HG03064 (cell line): ENCODE measurements at regions not wholly inside any gene's neighbourhood (a gene's known extent, or its start where the extent isn't known, plus 50 kb on each side); places are given as distances from the start of the nearest gene placed in this dataset.

Experiments
- ATAC-seq: cut with Tn5 transposase; IDR thresholded peaks from one replicate; pipeline ENCODE4 v1.9.1; 2021; ENCODE audit warnings: low read depth; ENCODE audit not compliant: unreplicated experiment

DNA sequence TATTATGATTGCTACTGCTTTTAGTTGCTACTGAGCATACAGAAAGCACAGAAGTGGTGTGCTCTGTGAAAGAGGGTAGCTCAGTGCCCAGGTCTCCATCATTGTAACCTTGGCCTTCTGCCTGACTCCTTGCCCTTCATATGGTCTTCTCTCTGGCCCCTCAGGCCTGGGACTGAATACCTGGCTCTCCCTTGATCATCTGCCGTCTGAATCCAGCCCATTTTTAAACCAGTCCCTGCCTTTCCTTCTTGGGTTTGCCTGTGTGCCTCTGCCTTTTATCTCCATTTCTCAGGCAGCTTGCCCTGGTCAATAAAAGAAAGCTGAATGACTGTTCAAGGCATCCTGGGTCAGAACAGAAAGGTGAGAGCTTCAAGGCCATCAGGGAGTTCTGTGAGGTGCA is 109.1 kb upstream of the ZNF438 start:
- no peak for ATAC-seq

DNA sequence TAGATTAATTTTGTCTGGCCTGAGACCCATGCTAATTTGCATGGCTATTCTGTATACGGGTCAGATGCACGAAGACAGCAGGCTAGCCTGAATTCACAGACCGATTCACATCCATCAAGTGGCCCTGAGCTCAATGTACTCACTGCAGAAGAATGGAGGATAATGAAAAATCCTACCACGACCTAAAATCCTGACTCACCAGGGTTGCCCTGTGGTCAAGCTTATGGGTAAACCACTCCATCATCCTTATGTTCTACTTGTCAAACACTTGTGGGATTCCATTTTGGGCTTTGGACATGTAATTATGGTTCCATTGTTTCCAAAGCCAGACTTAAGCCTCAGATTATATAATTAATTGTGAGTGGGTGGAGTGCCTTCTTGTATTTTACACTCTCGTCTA is 110.4 kb upstream of the ZNF438 start:
- ATAC-seq: no peak

DNA sequence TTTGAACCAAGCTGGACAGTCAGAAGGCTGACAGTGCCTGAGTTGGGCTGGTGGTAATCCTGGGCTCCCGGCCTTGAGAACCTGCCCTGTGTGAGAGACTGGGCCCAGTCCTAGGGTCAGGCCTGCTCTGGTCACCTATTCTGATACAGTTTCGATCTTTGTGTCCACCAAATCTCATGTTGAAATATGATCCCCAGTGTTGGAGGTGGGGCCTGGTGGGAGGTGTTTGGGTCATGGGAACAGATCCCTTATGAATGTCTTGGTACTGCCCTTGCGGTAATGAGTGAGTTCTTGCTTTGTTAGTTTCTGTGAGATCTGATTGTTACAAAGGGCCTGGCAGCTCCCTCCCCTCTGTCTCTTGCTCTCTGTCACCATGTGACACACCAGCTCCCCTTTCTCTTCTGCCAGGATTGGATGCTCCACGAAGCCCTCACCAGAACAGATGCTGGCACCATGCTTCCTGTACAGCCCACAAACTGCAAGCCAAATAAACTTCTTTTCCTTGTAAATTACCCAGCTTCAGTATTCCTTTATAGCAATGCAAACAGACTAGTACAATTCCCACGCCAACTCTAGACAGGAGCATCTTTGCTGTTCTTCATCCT is 111.8 kb upstream of the ZNF438 start:
- ATAC-seq: no peak

DNA sequence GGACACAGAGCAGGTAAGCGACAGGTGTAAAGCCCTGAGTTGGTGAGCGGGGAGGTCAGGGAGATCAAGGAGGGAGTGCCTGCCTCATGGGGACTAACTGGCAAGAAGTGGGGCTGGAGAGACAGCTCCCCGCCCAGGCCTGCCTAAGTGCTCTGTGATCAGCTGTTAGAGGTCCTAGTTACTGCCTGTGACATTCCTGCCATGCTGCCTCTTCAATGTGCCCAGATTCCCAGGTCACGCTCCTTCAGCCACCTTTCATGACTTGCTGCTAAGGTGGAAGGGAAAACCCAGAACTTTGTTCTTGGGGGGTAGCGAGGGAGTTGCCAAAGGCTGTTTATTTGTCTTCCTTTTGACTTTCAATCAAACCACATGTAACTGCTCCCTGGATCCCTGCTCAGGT is 114.3 kb upstream of the ZNF438 start:
- ATAC-seq: no peak

DNA sequence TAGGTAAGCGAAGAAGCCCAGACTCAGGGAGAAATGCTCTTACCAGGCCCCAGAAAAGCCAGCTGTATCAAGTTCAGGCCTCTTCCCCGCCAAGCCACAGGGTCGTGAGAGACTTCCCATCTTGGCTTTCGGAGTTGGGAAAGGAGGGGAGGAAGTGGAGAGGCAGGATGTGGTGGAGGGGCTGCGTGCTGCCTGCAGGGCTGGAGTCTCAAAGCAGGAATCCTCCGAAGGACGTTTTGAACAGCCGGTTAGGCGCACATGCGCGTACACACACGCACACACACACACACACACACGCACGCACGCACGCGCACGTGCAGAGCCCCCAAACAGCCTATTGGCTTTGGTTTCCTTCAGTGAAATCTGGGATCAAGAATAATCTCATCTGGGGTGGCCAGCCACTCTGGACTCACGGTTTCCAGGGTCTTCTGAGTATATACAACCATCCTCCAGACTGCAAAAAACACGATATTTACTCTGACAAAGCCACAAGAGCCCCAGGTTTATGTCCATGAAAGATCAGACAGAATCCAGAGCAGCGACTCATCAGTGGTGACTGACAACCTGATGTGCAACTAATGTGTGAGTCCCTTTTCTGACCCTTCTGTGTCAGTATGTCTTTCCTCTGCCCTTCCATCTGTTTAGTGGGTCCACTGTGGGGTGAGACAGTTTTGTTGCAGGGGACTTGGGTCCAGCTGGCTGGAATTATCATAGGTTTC is 115.0 kb upstream of the ZNF438 start:
- no peak for ATAC-seq

DNA sequence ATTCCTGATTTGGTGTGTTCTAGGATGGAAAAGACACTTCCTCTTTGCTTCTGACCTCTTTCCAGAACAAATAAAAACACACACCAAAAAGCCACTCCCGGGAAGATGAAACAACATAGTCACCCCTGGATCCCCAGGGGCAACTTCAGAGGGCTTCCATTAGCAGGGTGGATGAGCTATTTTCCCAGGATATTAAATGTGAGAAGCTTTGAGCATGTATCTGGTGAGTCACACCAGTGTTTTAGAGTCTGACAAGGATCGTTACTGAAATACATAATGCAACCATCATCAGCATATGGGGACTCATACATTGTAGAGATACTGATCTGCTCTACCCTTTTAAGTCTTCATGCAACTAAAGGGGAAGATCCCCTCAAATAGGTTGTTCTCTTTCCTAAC is 115.5 kb upstream of the ZNF438 start:
- ATAC-seq: no peak

DNA sequence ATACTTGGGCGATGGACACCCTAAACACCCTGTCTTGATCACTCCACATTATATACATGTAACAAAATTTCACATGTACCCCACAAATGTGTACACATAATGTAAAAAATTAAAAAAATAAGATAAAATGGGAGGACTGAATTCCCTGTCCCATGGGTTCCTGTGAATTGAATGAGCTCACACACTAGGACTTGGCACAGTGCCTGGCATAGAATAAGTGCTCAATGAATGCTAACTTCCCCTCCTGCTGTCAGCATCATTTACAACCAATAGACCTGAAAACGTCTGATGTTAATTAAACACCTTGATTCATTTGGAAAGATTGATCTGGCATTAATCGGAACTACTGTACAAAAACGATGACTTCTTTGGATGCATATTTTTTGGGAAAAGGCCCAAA is 117.3 kb upstream of the ZNF438 start:
- no peak for ATAC-seq

DNA sequence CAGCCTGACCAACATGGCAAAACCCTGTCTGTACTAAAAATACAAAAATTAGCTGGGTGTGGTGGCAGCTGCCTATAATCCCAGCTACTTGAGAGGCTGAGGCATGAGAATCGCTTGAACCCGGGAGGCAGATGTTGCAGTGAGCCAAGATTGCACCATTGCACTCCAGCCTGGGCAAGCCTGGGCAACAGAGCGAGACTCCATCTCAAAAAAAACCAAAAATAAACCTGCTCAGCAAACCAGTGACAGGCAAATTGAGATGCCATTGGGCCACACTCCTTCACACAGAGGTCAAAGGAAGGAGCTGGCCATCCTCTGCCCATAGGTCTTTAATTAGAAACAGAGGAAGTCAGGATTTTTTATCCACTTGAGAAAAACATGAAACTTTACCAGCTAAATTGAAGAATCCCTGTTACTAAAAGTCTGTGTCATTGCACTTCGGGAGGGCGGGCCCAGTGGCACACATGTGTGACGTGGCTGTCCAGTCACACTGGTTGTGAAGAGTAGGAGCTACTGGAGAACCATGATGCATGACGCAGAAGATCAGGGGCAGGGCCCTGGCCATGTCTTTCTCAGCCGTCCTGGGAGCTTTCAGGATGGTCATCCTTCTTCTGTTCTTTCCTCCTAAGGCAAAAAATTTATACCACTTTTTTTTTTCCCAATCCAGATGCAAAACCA is 118.3 kb upstream of the ZNF438 start:
- ATAC-seq: no peak

DNA sequence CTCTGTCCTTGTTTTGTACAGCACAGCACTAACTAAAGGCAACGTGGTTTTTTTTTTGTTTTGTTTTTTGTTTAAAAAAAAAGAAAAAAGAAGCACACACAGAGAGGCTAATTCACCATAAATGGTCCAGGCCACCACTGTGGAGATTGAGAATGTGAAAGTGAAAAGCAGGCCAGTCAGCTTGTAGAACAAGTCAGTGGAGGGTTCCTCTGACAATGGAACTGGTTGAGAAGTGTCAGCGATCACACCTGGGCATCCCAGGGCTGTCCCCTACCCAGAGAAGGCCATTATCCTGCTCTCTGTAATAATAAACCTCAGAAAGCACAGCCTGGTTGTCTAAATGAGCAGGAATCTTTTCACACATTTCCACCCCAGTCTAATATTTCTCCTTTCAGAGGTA is 119.6 kb upstream of the ZNF438 start:
- ATAC-seq: no peak

DNA sequence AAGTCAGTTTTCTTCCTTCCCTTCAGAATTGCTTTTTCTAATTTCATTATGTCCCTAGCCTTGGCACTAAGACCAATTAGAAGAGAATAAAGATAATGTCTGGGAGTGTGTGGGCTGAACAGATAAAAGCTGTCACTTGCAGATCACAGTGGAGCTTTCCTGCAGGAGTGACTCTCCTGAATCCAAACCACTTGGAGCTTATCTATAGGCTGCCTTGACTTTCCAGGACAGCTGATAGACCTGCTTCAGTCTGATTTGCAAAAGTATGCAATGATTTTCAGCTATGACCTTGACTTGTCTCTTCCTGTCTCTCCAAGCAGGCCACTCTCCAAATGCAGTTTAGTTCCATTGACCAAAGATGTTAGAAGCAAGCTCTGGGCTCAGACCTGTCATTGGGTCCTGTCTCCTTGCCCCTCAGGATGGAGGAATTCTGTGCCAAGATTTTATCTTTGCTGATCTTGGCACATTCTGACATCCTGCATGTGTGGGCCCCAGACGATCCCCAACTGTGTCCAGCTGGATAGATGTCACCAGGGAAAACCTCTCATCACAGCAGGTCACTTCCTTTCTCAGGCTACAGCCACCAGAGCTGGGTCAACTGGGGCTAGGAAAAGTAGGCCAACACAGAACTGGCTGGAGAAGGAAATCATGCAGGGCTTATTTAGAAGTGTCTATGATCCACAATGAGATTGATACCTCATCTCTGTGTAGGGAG is 120.9 kb upstream of the ZNF438 start:
- no peak for ATAC-seq

DNA sequence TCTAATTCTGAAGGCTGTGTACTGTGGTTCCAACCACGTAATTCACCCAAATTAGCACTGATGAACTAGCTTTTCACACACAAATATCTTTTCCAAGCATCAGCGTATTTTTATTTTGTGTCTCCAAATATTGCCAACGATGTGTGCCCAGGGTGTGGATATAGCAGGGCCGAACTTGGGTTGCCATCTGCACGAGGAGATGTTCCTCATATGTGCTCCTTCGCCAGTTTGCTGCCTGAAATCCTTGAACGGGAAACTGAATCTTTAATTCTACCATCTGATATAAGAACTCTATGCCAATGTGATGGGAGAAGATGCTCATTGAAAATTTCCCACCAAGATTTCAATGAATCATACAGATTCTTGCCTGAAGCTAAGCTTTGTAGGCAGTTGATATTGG is 121.5 kb upstream of the ZNF438 start:
- no peak for ATAC-seq

DNA sequence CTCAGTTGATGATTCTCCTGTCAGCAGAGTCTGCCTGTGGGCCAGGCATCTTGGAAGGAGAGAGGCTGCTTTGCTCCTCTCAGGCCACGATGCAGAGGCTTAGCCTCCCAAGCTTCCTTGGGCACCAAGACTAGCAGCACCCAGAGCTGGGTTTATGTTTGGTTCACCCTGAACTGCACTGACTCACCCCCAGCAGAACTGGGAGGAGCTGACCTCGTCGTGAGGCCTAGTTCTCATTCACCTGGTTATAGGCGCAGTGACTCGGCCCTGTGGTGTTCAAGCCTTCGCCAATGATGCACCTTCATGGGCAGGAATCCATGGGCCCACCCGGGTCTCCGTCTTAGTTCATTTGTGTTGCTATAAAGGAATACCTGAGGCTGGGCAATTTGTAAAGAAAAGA is 122.0 kb upstream of the ZNF438 start:
- no peak for ATAC-seq

DNA sequence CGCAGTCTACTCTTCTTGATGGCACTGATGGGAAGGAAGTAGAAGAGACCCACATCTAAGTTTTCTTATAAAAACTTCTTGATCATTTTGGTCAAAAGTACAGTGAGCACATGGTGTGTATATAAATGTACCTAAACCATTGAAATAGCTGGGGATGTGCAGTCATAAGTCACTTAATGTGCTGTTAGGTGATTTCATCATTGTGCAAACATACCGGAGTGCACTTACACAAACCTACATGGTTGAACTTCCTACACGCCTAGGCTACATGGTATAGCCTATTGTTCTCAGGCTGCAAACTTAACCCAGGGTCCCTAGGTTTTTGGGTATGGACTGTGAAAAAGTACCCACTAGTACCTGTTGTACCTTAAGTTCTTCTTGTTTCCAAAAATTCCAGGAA is 123.3 kb upstream of the ZNF438 start:
- no peak for ATAC-seq

DNA sequence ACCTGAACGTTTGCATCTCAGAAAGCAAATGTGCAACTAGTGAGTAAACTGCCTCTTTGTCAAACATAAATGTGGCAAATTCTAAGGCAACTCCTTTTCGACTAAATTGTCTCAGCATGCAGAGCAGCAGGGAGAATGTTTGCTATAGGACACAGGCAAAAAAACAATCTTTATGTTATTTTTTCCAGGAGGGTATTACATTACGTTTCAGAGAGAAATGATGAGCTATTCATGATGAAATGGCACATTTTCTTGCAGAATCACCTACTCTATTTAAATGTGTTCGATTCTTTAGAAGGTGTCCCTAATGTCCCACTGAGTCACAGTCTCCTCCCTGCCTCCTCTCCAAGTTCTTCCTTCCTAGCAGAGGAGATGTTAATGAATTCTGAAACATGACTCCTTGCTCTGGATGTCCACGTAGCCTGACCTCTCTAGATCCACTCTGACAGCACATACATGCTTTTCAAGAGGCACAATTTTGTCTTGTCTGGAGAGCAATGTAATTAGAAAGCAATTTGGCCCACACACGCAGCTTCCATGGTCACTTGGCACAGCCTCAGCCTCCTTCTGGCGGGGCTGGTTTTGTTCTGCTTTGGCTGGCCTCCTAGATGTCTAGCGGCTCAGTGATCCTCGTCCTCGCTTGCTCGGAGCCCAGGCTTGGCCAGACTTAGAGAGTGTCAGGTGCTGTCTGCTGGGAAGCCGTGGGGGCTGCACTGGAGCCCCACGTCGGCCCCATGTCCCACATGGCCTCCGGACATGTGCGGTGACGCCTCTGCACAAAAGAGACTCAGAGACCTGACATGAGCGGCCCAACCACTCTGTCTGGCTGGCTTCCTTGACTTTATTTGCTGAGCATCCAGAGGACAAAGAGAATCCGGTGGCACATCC is 125.7 kb upstream of the ZNF438 start:
- no peak for ATAC-seq

DNA sequence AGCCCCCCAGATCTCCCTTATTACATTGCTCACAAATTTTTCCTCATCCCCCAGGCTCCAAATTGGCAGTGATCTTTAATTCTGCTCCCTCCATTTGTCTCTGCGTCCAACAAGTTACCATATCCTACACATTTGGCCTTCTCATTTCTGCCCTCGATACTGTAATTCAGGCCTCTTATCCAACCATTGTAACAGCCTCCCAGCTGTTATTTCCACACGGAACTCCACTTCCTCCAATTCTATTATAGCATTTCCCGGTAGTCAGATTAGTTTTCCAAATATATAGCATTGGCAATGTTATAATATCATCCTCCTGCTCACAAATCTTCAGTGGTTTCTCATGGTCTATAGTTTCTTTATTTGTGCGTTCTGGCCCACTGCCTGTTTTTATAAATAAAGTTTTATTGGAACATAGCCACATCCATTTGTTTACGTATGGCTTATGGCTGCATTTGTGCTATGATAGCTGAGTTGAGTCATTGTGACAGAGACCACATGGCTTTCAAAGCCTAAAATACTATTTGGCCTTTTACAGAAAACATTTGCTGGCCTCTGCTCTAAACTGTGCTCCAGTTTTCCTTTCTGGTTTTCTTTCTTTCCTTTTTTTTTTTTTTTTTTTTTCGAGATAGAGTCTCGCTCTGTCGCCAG is 126.5 kb upstream of the ZNF438 start:
- ATAC-seq: no peak

DNA sequence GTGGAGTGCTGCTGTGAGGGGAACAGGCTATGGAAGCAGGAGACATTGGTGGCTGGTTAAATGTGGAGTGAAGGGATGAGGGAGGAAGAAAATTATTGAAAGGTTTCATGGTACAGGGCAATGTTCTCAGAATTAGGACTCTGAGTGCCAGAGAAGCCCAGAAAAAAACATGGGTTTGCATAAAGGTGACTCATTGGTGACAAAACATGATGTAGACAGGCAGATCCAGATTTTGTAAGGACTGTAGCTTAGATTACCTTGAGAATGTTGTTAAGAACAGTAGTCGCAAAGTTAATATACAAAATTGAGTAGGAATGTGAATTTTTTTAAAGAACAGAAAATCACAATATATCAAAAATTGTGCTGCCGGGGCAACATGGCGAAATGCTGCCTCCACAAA is 134.9 kb upstream of the ZNF438 start:
- ATAC-seq: no peak

DNA sequence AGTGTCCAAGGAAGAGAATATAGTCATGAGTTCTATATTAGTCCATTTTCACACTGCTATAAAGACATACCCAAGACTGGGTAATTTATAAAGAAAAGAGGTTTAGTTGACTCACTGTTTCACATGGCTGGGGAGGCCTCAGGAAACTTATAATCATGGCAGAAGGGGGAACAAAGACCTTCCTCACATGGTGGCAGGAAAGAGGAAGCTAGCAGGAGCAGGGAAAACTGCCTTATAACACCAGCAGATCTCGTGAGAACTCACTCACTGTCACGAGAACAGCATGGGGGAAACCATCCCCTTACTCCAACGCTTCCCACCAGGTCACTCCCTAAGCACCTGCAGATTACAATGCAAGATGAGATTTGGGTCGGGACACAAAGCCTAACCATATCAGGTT is 139.0 kb upstream of the ZNF438 start:
- no peak for ATAC-seq

DNA sequence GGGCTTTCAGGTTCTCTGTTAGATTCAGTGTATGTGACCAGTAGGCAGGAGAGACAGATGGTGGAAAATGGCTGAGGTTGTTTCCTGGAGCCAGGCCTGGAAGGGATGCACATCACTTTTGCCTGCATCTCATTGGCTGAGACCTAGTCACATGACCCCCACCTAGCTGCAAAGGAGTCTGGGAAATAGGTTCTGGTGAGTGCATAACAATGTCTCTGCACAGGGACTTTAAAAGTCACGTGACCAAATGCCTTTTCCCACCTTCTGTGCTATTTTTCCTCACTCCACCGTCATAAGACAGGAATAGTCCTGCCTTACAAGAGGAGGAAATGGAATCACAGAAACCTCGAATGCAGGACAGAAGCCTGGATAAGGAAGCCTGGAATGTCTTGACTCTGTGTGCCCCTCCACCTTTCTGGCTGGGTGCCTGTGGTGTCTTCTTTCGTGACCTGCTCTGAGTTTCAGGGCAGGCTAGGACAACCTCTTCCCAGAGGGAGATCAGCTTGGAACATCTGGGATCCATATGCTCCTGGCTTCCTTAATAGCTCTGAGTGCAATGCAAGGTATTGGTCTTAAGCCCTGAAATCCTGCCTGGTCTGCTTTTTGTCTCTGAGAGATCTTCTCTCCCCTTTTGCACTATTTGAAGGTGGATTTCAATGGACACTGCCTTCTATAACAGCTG is 139.9 kb upstream of the ZNF438 start:
- no peak for ATAC-seq

DNA sequence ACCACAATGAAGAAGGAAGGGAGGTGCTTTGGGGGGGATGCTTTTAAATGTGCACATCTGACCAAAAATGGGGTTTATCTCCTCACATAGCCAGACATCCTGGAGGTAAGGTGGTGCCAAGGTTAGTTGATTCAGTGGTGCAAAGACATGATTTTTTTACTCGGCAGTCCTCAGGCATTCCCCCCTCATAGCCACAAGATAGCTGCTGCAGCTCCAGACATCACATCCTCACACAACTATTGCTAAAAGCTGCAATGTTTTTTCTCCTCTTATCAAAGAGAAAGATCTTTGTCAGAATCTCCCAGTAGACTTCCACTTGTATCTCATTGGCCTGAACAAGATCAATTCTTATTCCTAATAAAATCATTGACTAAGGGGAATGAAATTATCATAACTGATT is 141.3 kb upstream of the ZNF438 start:
- no peak for ATAC-seq
